ENCODE measurements at regions not wholly inside any gene's neighbourhood (a gene's known extent, or its start where the extent isn't known, plus 50 kb on each side); places are given as distances from the start of the nearest gene placed in this dataset.

DNA sequence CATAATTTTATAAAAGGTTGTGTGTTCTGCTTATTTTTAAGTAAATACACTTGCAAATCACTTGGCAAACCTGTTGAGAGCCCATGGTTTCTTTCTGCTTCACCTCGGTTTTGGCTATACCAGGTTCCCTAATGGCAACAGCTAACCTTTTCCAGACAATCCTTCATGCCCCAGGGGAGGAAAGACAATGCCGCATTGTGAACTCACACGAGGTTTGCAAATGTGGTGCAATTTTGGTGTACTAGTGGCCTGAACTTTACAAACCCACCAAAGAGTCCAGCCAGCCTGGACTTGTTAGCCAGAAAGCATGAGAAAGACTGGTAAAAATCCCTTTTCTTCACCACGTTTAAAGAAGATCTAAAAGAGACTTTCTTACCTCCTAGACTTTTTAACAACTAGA, 84.8 kb upstream of the SOX4 start:
- 87 to 93% methylated on average over 4 of the region's 4 CpGs for WGBS, 2 donors

DNA sequence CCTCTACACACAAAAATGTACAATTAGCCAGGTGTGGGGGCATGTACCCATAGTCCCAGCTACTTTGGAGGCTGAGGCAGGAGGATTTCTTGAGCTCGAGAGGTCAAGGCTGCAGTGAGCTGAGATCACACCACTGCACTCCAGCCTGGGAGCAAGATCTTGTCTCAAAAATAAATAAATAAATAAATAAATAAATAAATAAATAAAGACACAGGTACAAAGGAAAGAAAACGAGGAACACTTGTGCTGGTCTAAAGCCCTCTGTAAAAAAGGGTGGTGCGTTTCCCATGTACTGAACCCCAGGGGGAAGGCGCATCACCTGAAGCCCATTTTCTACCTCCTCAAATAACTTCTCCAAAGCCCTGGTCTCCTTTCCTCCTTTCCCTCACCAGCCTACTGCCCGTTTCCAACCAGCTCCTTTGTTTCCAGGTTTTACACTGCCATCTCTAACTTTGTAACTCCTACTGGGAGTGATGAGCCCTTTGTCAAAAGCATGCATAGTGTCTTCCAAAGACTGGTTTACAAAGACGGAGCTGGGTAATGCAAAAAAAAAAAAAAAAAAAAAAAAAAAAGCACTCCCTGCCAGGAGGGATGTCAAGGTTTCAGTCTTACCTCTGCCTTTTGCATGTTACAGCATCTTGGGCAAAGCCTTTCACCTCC, 81.5 kb upstream of the SOX4 start:
- TF ChIP-seq POLR2A (IDR thresholded peaks at IDR 0.05): no peak
- TF ChIP-seq, protein P1, sequence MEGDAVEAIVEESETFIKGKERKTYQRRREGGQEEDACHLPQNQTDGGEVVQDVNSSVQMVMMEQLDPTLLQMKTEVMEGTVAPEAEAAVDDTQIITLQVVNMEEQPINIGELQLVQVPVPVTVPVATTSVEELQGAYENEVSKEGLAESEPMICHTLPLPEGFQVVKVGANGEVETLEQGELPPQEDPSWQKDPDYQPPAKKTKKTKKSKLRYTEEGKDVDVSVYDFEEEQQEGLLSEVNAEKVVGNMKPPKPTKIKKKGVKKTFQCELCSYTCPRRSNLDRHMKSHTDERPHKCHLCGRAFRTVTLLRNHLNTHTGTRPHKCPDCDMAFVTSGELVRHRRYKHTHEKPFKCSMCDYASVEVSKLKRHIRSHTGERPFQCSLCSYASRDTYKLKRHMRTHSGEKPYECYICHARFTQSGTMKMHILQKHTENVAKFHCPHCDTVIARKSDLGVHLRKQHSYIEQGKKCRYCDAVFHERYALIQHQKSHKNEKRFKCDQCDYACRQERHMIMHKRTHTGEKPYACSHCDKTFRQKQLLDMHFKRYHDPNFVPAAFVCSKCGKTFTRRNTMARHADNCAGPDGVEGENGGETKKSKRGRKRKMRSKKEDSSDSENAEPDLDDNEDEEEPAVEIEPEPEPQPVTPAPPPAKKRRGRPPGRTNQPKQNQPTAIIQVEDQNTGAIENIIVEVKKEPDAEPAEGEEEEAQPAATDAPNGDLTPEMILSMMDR (IDR thresholded peaks at IDR 0.05): no peak
- Histone ChIP-seq H3K4me3 (no peak overlapping the region), H3K27ac (no peak overlapping the region), H3K27me3 (no peaks in the 10 kb centered on the region), H3K36me3 (ENCODE audit: low read depth, missing control alignments) (no peaks in the 10 kb centered on the region), H3K9me3 (no peaks in the 10 kb centered on the region), H3K4me1 (no peaks in the 10 kb centered on the region)
- no peak for DNase-seq
- WGBS, 2 donors: 94% methylated on average over 6 of the region's 6 CpGs
- intact Hi-C loops (cut with DNase I; ENCODE audit: low total_unique reads): no loop called here

More for the DNA sequence above, 84.8 kb upstream of the SOX4 start:
- H3K27ac ChIP-seq: no peak overlapping the region
- TF ChIP-seq, protein P1 (IDR thresholded peaks at IDR 0.05): no peak
- TF ChIP-seq POLR2A (IDR thresholded peaks at IDR 0.05): no peak
- H3K4me1 ChIP-seq: no peaks in the 10 kb centered on the region
- no peak overlapping the region for H3K4me3 ChIP-seq
- no peaks in the 10 kb centered on the region for H3K36me3 ChIP-seq (ENCODE audit: low read depth, missing control alignments)
- intact Hi-C loops (cut with DNase I; ENCODE audit: low total_unique reads): no loop called here
- no peaks in the 10 kb centered on the region for H3K27me3 ChIP-seq
- H3K9me3 ChIP-seq: no peaks in the 10 kb centered on the region
- DNase-seq: no peak

DNA sequence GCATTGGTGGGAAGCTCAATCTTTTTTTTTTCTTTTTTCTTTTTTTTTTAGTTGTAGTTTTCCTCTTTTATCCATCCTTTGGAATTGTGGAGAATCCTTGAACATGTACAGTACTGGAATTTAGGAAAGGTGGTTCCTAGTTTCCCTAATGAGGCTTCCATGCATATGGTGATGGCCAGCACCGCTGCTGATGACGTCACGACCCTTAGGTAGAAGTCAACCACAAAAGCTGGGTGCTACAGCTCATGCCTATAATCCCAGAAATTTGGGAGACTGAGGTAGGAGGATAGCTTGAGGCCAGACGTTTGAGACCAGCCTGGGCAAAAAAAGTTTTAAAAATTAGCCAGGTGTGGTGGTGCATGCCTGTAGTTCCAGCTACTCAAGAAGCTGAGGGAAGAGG, 79.3 kb upstream of the SOX4 start:
- no peak for DNase-seq
- Histone ChIP-seq H3K9me3 (no peaks in the 10 kb centered on the region), H3K4me3 (no peak overlapping the region), H3K4me1 (no peaks in the 10 kb centered on the region), H3K27me3 (no peaks in the 10 kb centered on the region), H3K27ac (no peak overlapping the region), H3K36me3 (ENCODE audit: low read depth, missing control alignments) (no peaks in the 10 kb centered on the region)
- WGBS, 2 donors: 91 to 98% methylated on average over 4 of the region's 4 CpGs
- intact Hi-C loops (cut with DNase I; ENCODE audit: low total_unique reads): no loop called here
- no peak for TF ChIP-seq POLR2A (IDR thresholded peaks at IDR 0.05)

DNA sequence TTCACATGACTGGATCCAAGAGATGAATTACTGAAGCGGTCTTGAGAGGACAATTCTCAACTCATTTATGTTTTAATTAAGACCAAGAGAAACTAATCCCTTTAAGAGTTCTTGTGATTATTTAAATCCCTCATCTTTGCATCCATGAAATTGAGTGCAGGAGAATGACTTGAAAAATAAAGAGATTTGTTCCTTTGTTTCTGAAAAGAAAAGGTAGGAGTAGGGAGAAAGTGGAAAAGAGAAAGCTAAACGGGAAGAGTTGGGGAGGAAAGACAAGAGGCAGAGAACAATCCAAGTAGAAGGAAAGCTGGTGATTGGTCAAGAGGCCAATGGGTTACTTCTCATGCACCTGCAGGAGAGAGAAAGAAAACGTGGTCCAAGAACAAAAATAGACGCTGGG, 75.2 kb upstream of the SOX4 start:
- Histone ChIP-seq H3K36me3 (ENCODE audit: low read depth, missing control alignments) (no peaks in the 10 kb centered on the region), H3K9me3 (no peaks in the 10 kb centered on the region), H3K4me3 (no peak overlapping the region), H3K27ac (no peak overlapping the region), H3K4me1 (no peaks in the 10 kb centered on the region), H3K27me3 (no peaks in the 10 kb centered on the region)
- WGBS, 2 donors: 62 to 86% methylated on average over 4 of the region's 4 CpGs
- TF ChIP-seq POLR2A (IDR thresholded peaks at IDR 0.05): no peak
- TF ChIP-seq, protein P1 (IDR thresholded peaks at IDR 0.05): no peak
- no peak for DNase-seq
- intact Hi-C loops (cut with DNase I; ENCODE audit: low total_unique reads): no loop called here

DNA sequence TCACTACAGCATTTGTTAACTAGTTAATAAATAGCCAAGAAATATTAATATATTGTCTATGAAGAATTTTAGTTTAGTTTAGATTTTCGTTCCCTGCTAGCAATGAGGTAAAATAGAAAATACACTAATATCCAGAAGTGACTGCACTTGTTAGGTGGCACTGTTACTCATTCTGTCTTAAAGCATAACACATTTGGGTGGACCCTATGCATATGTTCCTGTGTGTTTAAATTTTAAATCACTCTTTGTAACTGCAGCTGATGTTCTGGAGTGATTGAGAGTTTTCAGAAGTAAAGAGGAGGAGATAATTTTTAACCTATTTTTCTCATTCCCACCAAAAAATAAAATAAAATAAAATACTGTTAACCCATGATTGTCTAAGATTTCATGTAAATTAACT, 73.9 kb upstream of the SOX4 start:
- 85 to 94% methylated on average over 1 of the region's 1 CpG for WGBS, 2 donors
- Histone ChIP-seq H3K27ac (no peak overlapping the region), H3K36me3 (ENCODE audit: low read depth, missing control alignments) (no peaks in the 10 kb centered on the region), H3K4me1 (no peaks in the 10 kb centered on the region), H3K27me3 (no peaks in the 10 kb centered on the region), H3K4me3 (no peak overlapping the region), H3K9me3 (no peaks in the 10 kb centered on the region)
- no peak for DNase-seq
- TF ChIP-seq, protein P1 (IDR thresholded peaks at IDR 0.05): no peak
- TF ChIP-seq POLR2A (IDR thresholded peaks at IDR 0.05): no peak
- intact Hi-C loops (cut with DNase I; ENCODE audit: low total_unique reads): no loop called here
